ENCODE measurements at regions not wholly inside any gene's neighbourhood (a gene's known extent, or its start where the extent isn't known, plus 50 kb on each side); places are given as distances from the start of the nearest gene placed in this dataset.

DNA sequence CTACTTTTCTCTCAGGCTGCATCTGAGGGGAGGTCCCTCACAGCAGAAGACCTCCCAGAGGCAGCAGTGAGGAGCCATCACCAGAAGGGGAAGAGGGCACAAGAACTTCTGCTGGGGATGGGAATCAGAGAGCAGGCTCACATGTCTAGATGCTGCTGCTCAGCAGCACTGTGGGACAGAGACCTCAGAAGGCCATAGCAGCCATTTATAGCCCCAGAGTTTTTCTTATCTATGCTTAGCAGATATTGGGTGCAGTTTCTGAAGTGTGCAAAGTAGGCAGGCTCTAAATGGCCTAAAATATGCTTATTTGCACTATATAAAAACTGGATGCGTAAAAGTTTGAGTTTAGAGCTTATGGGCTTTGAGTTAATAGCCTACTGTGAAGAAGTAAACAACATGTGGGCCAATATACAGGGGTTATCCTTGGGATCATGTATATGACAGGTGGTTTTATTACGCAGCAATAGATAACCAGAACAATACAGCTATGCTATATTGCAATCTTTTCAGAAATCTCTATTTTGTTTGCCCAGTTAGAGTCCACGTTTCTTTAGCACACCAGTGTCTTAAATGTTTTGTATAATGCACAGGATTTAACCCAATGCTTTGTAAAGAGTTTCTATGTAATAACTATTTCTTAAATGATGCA lies 60.2 kb upstream of the TMEM244 start:
- ChIA-PET POLR2A (no interaction called here), CTCF (no interaction called here)
- no peak overlapping the region for H3K4me3 ChIP-seq (ENCODE audit: low read depth, low read length)
- no peaks in the 10 kb centered on the region for H3K27me3 ChIP-seq (ENCODE audit: control insufficient read depth, insufficient read depth, low read length)
- no peaks in the 10 kb centered on the region for H3K9me3 ChIP-seq (ENCODE audit: control insufficient read depth, insufficient read depth, low read length)
- H3K27ac ChIP-seq (ENCODE audit: low read depth, low read length) = no peak overlapping the region
- no peak for DNase-seq (ENCODE audit: low read depth, low spot score)
- TF ChIP-seq, protein P1, sequence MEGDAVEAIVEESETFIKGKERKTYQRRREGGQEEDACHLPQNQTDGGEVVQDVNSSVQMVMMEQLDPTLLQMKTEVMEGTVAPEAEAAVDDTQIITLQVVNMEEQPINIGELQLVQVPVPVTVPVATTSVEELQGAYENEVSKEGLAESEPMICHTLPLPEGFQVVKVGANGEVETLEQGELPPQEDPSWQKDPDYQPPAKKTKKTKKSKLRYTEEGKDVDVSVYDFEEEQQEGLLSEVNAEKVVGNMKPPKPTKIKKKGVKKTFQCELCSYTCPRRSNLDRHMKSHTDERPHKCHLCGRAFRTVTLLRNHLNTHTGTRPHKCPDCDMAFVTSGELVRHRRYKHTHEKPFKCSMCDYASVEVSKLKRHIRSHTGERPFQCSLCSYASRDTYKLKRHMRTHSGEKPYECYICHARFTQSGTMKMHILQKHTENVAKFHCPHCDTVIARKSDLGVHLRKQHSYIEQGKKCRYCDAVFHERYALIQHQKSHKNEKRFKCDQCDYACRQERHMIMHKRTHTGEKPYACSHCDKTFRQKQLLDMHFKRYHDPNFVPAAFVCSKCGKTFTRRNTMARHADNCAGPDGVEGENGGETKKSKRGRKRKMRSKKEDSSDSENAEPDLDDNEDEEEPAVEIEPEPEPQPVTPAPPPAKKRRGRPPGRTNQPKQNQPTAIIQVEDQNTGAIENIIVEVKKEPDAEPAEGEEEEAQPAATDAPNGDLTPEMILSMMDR (IDR thresholded peaks at IDR 0.05; ENCODE audit: low read depth, low read length) = no peak

DNA sequence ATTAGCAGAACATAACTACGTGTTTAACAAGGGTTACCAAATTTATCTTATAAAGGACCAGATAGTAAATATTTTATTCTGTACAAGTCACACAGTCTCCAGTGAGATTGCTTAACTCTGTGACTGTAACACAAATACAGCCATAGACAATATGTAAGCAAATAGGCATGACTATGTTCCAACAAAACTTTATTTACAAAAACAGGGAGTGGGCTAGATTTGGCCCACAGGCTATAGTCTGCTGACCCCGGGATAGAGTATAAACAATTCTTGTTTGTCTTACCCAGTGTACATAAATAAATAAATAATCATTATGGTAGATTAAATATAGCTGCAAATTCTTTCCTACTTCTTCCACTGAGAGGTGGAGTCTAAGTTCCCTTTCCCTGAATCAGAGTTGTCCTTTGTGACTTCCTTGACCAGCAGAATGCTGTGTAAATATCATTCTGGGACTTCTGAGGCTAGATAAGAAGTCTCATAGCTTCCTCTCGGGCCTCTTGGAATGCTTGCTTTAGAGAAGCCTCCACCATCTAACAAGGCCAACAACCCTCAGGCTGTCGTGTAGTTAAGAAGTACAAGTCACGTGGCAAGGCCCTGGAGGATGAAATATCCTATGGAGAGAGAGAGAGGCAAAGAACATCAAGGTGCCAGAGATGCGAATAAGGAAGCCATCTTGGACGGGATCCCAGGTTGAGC lies 59.1 kb upstream of the TMEM244 start:
- CTCF ChIA-PET = interaction anchor here (1.2 kb wide), 1 partner anchor 322 kb away, joined by 3 read pairs; no protein-coding TSS in a partner anchor
- DNase-seq (ENCODE audit: low read depth, low spot score) = no peak
- H3K27ac ChIP-seq (ENCODE audit: low read depth, low read length) = no peak overlapping the region

DNA sequence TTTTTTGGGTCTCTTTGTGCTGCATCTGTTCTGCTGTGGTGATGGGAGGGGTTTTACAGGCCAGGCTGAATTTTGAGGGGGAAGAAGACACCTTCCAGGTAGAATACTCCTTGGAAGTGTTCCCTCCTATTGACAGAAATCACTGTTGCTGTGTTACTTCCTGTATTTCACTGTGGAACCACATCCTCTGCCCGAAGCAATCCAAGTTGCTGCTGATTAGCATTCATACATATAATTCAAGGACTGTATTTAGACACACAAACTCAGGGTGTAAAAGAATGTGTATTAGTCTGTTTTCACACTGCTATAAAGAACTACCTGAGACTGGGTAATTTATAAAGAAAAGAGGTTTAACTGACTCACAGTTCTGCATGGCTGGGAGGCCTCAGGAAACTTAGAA lies 50.6 kb upstream of the TMEM244 start:
- H3K4me3 ChIP-seq (ENCODE audit: low read depth, low read length) = no peak overlapping the region
- no peaks in the 10 kb centered on the region for H3K27me3 ChIP-seq (ENCODE audit: control insufficient read depth, insufficient read depth, low read length)
- no peak overlapping the region for H3K27ac ChIP-seq (ENCODE audit: low read depth, low read length)
- CTCF ChIA-PET = no interaction called here
- TF ChIP-seq, protein P1 (IDR thresholded peaks at IDR 0.05; ENCODE audit: low read depth, low read length) = no peak
- no peak for DNase-seq (ENCODE audit: low read depth, low spot score)
- POLR2A ChIA-PET = no interaction called here
- no peaks in the 10 kb centered on the region for H3K9me3 ChIP-seq (ENCODE audit: control insufficient read depth, insufficient read depth, low read length)

More for the DNA sequence above, 59.1 kb upstream of the TMEM244 start:
- TF ChIP-seq, protein P1 (IDR thresholded peaks at IDR 0.05; ENCODE audit: low read depth, low read length) = no peak
- Histone ChIP-seq H3K4me3 (ENCODE audit: low read depth, low read length) (no peak overlapping the region), H3K9me3 (ENCODE audit: control insufficient read depth, insufficient read depth, low read length) (no peaks in the 10 kb centered on the region), H3K27me3 (ENCODE audit: control insufficient read depth, insufficient read depth, low read length) (no peaks in the 10 kb centered on the region)
- POLR2A ChIA-PET = no interaction called here

Measured in AG04450 (cell line).